ENCODE measurements at regions not wholly inside any gene's neighbourhood (a gene's known extent, or its start where the extent isn't known, plus 50 kb on each side); places are given as distances from the start of the nearest gene placed in this dataset.

DNA sequence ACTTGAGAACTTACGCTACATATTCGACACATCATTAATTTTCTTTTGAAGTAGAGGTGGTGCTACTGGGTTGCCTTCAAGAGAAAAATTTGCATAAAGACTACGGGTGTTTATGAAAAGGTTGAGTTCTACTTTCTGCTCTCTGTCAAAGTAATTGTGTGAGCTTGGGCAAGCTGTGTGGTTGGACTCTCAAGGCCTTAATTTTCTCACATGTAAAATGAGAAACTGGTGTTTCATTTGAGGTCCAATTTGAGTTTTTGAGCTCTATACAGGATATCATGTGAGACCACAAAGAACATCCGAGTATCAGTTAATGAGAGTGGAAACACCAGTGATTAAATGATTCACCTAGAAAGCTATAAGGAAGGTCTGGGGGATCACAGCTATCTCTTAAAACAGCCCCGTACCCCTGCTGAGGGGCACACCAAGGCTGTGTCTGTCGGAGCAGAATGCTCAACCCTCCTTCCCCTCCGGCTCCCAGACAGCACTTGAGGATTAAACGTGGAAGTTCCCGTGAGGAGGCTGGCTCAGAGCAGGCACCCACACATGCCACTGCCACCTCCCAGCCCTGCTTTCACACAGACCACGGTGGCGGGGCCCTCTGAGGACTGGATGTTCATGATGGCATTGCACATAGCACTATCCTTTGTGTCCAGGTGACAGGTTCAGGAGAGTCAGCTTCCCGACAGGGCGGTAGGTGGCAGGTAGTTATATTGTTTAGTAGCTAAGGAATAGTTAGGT is 191.8 kb downstream of the RNF144A start:
- Mint-ChIP-seq H3K4me1 (ENCODE audit: low read depth) (no peaks in the 10 kb centered on the region), H3K27ac (no peak overlapping the region), H3K27me3 (ENCODE audit: insufficient read depth) (peaks cover 11% of the 10 kb centered on the region; the same call in 1 of the 2 replicates), H3K36me3 (ENCODE audit: low read depth) (no peaks in the 10 kb centered on the region), H3K9me3 (peaks cover 9% of the 10 kb centered on the region), H3K4me3 (no peak overlapping the region)
- TF ChIP-seq, protein P1, sequence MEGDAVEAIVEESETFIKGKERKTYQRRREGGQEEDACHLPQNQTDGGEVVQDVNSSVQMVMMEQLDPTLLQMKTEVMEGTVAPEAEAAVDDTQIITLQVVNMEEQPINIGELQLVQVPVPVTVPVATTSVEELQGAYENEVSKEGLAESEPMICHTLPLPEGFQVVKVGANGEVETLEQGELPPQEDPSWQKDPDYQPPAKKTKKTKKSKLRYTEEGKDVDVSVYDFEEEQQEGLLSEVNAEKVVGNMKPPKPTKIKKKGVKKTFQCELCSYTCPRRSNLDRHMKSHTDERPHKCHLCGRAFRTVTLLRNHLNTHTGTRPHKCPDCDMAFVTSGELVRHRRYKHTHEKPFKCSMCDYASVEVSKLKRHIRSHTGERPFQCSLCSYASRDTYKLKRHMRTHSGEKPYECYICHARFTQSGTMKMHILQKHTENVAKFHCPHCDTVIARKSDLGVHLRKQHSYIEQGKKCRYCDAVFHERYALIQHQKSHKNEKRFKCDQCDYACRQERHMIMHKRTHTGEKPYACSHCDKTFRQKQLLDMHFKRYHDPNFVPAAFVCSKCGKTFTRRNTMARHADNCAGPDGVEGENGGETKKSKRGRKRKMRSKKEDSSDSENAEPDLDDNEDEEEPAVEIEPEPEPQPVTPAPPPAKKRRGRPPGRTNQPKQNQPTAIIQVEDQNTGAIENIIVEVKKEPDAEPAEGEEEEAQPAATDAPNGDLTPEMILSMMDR (IDR thresholded peaks at IDR 0.05) = no peak
- DNase-seq = no peak

- no peak for DNase-seq
- Mint-ChIP-seq H3K9me3 (peaks cover 11% of the 10 kb centered on the region), H3K4me3 (no peak overlapping the region), H3K4me1 (ENCODE audit: low read depth) (no peaks in the 10 kb centered on the region), H3K27me3 (ENCODE audit: insufficient read depth) (peaks cover 11% of the 10 kb centered on the region; the same call in 1 of the 2 replicates), H3K27ac (no peak overlapping the region), H3K36me3 (ENCODE audit: low read depth) (no peaks in the 10 kb centered on the region)
- TF ChIP-seq, protein P1 (IDR thresholded peaks at IDR 0.05) = no peak
Observed at GRCh38 chr2:7109533-7109885, 192.3 kb downstream of the RNF144A start.

- no peak for DNase-seq
- Mint-ChIP-seq H3K27ac (no peak overlapping the region), H3K4me1 (ENCODE audit: low read depth) (no peaks in the 10 kb centered on the region), H3K27me3 (ENCODE audit: insufficient read depth) (peaks cover 6% of the 10 kb centered on the region; the same call in 1 of the 2 replicates), H3K36me3 (ENCODE audit: low read depth) (no peaks in the 10 kb centered on the region), H3K4me3 (no peak overlapping the region), H3K9me3 (peaks cover 11% of the 10 kb centered on the region)
- TF ChIP-seq, protein P1 (IDR thresholded peaks at IDR 0.05) = no peak
Observed at GRCh38 chr2:7111626-7112025, 194.4 kb downstream of the RNF144A start.

GRCh38 chr2:7115364-7115763 is 198.2 kb downstream of the RNF144A start:
- Mint-ChIP-seq H3K36me3 (ENCODE audit: low read depth) (no peaks in the 10 kb centered on the region), H3K27ac (no peak overlapping the region), H3K4me3 (no peak overlapping the region), H3K9me3 (peaks cover 11% of the 10 kb centered on the region), H3K4me1 (ENCODE audit: low read depth) (no peaks in the 10 kb centered on the region), H3K27me3 (ENCODE audit: insufficient read depth) (peaks cover 5% of the 10 kb centered on the region; the same call in 1 of the 2 replicates)
- DNase-seq = no peak
- TF ChIP-seq, protein P1 (IDR thresholded peaks at IDR 0.05) = no peak

DNA sequence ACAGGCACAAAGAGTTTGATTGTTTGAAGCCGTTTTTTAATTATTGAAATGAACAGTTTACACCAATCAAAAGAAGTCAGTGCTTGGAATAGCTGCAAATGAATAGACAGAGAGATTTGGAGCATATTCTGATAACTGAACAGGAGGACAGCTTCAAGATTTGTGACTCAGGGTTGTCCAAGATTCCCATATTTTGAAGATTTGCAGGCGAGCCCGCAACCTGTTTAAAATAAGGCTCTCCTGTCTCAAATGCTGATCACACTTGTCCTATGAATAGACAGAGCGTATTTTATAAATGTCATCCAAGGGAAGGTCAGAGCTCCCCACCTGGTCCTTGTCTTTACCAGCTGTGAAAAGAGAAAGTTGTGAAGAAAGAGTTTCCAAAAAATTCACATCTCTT is 198.7 kb downstream of the RNF144A start:
- Mint-ChIP-seq H3K4me3 (no peak overlapping the region), H3K27ac (no peak overlapping the region), H3K27me3 (ENCODE audit: insufficient read depth) (peaks cover 4% of the 10 kb centered on the region; the same call in 1 of the 2 replicates), H3K4me1 (ENCODE audit: low read depth) (no peaks in the 10 kb centered on the region), H3K9me3 (peaks cover 11% of the 10 kb centered on the region), H3K36me3 (ENCODE audit: low read depth) (no peaks in the 10 kb centered on the region)
- no peak for DNase-seq
- TF ChIP-seq, protein P1 (IDR thresholded peaks at IDR 0.05) = no peak

Data from HFFc6 (cell line).